Progenitor cell of endocrine pancreas (in vitro differentiated cells): ENCODE measurements at regions not wholly inside any gene's neighbourhood (a gene's known extent, or its start where the extent isn't known, plus 50 kb on each side); places are given as distances from the start of the nearest gene placed in this dataset.

Experiments
- DNase-seq: peaks from one replicate; pipeline ENCODE4 v3.0.0; 2021; ENCODE audit warnings: low spot score; ENCODE audit not compliant: unreplicated experiment
- H3K27ac Mint-ChIP-seq: 2 replicates; pipeline ENCODE4 v1.8.0; 2021; ENCODE audit warnings: mild to moderate bottlenecking, moderate library complexity, mixed read lengths
- H3K27me3 Mint-ChIP-seq: 2 replicates; pipeline ENCODE4 v1.8.0; 2021; ENCODE audit warnings: mixed read lengths
- H3K36me3 Mint-ChIP-seq: 2 replicates; pipeline ENCODE4 v1.8.0; 2022; ENCODE audit warnings: mixed read lengths; ENCODE audit not compliant: insufficient read depth
- H3K4me1 Mint-ChIP-seq: 2 replicates; pipeline ENCODE4 v1.8.0; 2021; ENCODE audit warnings: low read depth, mixed read lengths
- H3K4me3 Mint-ChIP-seq: 2 replicates; pipeline ENCODE4 v1.8.0; 2021; ENCODE audit warnings: low read depth, mild to moderate bottlenecking, moderate library complexity, mixed read lengths
- H3K9me3 Mint-ChIP-seq: 2 replicates; pipeline ENCODE4 v1.8.0; 2021; ENCODE audit warnings: low read depth, mixed read lengths
- TF ChIP-seq, protein P1 (sequence below): fragments of 200-600 bp; sonication (generic); IDR thresholded peaks from one replicate; pipeline ENCODE4 v1.5.0; 2021; ENCODE audit warnings: antibody characterized with exemption, mild to moderate bottlenecking; ENCODE audit not compliant: unreplicated experiment

- H3K27me3 Mint-ChIP-seq: peaks cover 4% of the 10 kb centered on the region
- no peaks in the 10 kb centered on the region for H3K9me3 Mint-ChIP-seq
- no peak overlapping the region for H3K27ac Mint-ChIP-seq
- no peak for DNase-seq
- TF ChIP-seq, protein P1, sequence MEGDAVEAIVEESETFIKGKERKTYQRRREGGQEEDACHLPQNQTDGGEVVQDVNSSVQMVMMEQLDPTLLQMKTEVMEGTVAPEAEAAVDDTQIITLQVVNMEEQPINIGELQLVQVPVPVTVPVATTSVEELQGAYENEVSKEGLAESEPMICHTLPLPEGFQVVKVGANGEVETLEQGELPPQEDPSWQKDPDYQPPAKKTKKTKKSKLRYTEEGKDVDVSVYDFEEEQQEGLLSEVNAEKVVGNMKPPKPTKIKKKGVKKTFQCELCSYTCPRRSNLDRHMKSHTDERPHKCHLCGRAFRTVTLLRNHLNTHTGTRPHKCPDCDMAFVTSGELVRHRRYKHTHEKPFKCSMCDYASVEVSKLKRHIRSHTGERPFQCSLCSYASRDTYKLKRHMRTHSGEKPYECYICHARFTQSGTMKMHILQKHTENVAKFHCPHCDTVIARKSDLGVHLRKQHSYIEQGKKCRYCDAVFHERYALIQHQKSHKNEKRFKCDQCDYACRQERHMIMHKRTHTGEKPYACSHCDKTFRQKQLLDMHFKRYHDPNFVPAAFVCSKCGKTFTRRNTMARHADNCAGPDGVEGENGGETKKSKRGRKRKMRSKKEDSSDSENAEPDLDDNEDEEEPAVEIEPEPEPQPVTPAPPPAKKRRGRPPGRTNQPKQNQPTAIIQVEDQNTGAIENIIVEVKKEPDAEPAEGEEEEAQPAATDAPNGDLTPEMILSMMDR: no peak
- no peak overlapping the region for H3K4me3 Mint-ChIP-seq
- H3K36me3 Mint-ChIP-seq: no peaks in the 10 kb centered on the region
- no peaks in the 10 kb centered on the region for H3K4me1 Mint-ChIP-seq
These were observed 629.7 kb downstream of the NTRK3 start for GRCh38 chr15:87626860-87627259.

DNA sequence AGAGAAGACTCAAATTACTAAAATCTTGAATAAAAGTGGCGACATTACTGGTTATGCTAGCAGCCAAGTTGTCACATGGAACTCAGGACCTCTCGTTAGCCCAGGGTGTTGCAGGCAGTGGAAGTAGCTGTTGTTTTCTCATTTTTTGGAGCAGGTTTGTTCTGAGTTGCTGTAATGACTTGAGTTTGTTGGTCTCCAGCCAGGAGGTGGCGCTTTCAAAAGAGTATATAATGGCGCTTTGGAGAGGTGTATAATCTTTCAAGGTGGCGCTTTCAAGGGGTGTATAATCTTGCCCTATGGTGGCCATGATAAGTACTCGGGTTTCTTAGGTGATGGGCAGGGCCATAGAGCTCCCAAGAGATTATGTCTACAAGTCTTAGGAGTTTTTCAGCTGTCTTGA is 632.7 kb downstream of the NTRK3 start:
- Mint-ChIP-seq H3K27ac (no peak overlapping the region), H3K27me3 (peaks cover 3% of the 10 kb centered on the region), H3K9me3 (no peaks in the 10 kb centered on the region), H3K4me1 (no peaks in the 10 kb centered on the region), H3K4me3 (no peak overlapping the region), H3K36me3 (no peaks in the 10 kb centered on the region)
- TF ChIP-seq, protein P1: no peak
- no peak for DNase-seq

- H3K9me3 Mint-ChIP-seq: no peaks in the 10 kb centered on the region
- H3K27me3 Mint-ChIP-seq: no peaks in the 10 kb centered on the region
- no peak for DNase-seq
- no peak overlapping the region for H3K4me3 Mint-ChIP-seq
- no peaks in the 10 kb centered on the region for H3K4me1 Mint-ChIP-seq
- TF ChIP-seq, protein P1: no peak
- no peak overlapping the region for H3K27ac Mint-ChIP-seq
- H3K36me3 Mint-ChIP-seq: no peaks in the 10 kb centered on the region
These were observed 636.1 kb downstream of the NTRK3 start for GRCh38 chr15:87620393-87620792.

DNA sequence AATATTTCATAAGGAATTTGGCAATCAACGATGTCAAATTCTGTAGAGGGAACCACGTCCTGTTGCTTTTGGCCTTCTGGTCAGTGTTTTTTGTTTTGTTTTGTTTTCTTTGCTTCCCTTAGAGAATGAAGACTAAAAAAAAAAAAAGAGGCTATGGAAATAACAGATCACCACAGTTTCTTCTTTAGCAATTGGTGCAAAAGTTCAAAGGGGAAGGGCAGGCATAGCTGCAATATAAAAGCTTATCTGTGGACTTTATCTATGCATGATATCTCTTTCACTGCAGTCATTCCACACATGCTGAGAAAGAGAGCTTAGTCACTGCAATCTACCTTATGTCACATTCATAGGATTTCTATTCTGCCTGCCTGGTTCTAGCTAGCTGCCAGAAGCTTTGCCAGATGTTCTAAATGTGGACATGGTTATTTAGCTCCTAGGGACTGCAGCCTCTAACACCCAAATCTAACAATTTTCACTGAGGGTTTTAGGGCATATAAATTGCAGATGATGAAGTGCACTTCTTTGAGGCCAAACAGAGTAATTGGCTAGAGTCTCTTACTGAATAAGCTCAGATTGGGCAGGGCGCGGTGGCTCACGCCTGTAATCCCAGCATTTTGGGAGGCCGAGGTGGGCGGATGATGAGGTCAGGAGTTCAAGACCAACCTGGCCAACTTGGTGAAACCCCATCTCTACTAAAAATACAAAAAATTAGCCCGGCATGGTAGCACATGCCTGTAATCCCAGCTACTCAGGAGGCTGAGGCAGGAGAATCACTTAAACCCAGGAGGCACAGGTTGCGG is 637.2 kb downstream of the NTRK3 start:
- TF ChIP-seq, protein P1: no peak
- Mint-ChIP-seq H3K4me1 (no peaks in the 10 kb centered on the region), H3K4me3 (no peak overlapping the region), H3K27me3 (no peaks in the 10 kb centered on the region), H3K36me3 (no peaks in the 10 kb centered on the region), H3K27ac (no peak overlapping the region), H3K9me3 (no peaks in the 10 kb centered on the region)
- DNase-seq: no peak

DNA sequence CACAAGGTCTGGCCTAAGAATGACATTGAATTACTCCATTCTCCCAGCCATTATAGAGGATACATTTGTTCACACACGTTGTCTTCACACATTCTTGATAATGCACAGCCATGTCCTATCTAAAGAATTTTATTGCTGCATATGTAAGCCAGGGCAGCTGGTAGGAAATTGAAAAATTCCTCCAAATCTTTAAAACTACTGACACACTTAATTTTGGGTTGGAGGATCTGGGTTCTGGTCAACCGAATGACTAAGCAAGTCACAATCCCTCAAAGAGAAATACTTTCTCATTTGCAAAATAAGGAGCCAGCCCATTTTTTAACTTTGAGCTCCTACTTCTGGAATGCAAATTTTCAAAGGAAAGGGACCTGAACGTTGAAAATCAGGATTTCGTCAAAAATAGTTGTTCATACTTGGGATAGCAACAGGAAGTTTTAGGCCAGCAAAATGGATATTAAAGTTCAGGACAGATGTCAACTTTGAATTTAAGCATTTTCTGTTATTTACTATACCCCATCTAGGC is 638.3 kb downstream of the NTRK3 start:
- Mint-ChIP-seq H3K9me3 (no peaks in the 10 kb centered on the region), H3K27ac (no peak overlapping the region), H3K4me1 (no peaks in the 10 kb centered on the region), H3K27me3 (no peaks in the 10 kb centered on the region), H3K4me3 (no peak overlapping the region), H3K36me3 (no peaks in the 10 kb centered on the region)
- DNase-seq: no peak
- TF ChIP-seq, protein P1: no peak
